Fibroblast of lung (primary cell): ENCODE measurements at regions not wholly inside any gene's neighbourhood (a gene's known extent, or its start where the extent isn't known, plus 50 kb on each side); places are given as distances from the start of the nearest gene placed in this dataset.

Experiments
- DNase-seq, 2 donors: peaks; one replicate each; pipeline versions ENCODE4 v3.0.0 to v3.0.0-alpha.2; 2010; ENCODE audit warnings: low read depth in 2 of 2
- H2AFZ ChIP-seq: 2 replicates; pipeline ENCODE4 v1.5.1; 2012; ENCODE audit warnings: low read length, control low read depth, inconsistent platforms
- H3K27ac ChIP-seq: 2 replicates; pipeline ENCODE4 v1.5.1; 2011; ENCODE audit warnings: low read length, control low read depth; ENCODE audit not compliant: insufficient read depth
- H3K27me3 ChIP-seq: 2 replicates; pipeline ENCODE4 v1.5.1; 2011; ENCODE audit warnings: mild to moderate bottlenecking, low read length; ENCODE audit not compliant: control insufficient read depth, insufficient read depth
- H3K36me3 ChIP-seq: 2 replicates; pipeline ENCODE4 v1.5.1; 2011; ENCODE audit warnings: low read length; ENCODE audit not compliant: control insufficient read depth, insufficient read depth
- H3K4me1 ChIP-seq: 2 replicates; pipeline ENCODE4 v1.5.1; 2011; ENCODE audit warnings: low read length; ENCODE audit not compliant: control insufficient read depth, insufficient read depth; ENCODE audit errors: extremely low read depth
- H3K4me2 ChIP-seq: 2 replicates; pipeline ENCODE4 v1.5.1; 2011; ENCODE audit warnings: low read length, control low read depth; ENCODE audit not compliant: insufficient read depth; ENCODE audit errors: extremely low read depth
- H3K4me3 ChIP-seq, 4 experiments: fragments of 200-600 bp in 1 of 4; sonication (generic) in 1 of 4; replicated peaks in 1 of 4; 2 replicates each; pipeline ENCODE4 v1.5.1; 2011 to 2016; ENCODE audit warnings: low read length in 4 of 4, low read depth in 3 of 4, mild to moderate bottlenecking in 3 of 4, control low read depth in 2 of 4, inconsistent platforms in 1 of 4, mixed read lengths in 1 of 4; ENCODE audit not compliant: insufficient read depth in 1 of 4; ENCODE audit errors: control extremely low read depth in 1 of 4
- H3K79me2 ChIP-seq: 2 replicates; pipeline ENCODE4 v1.5.1; 2012; ENCODE audit warnings: mild to moderate bottlenecking, low read length, inconsistent platforms; ENCODE audit not compliant: control insufficient read depth, insufficient read depth
- H3K9ac ChIP-seq: 2 replicates; pipeline ENCODE4 v1.5.1; 2011; ENCODE audit warnings: mild to moderate bottlenecking, low read length, control low read depth; ENCODE audit not compliant: insufficient read depth
- H3K9me3 ChIP-seq: 2 replicates; pipeline ENCODE4 v1.5.1; 2012; ENCODE audit warnings: low read depth, low read length; ENCODE audit not compliant: control insufficient read depth, insufficient read depth
- H4K20me1 ChIP-seq: 2 replicates; pipeline ENCODE4 v1.5.1; 2011; ENCODE audit warnings: low read length; ENCODE audit not compliant: control insufficient read depth, insufficient read depth; ENCODE audit errors: extremely low read depth
- EZH2 ChIP-seq: IDR thresholded peaks from 2 replicates; pipeline ENCODE4 v1.5.1; 2012; ENCODE audit warnings: low read length, control low read depth, mild to moderate bottlenecking; ENCODE audit errors: missing control alignments
- TF ChIP-seq, protein P1 (sequence below), 2 donors: IDR thresholded peaks in 1 of 2; conservative IDR thresholded peaks in 1 of 2; 1 replicate in 1 of 2; 2 replicates in 1 of 2; pipeline ENCODE4 v1.5.1; 2011 to 2012; ENCODE audit warnings: low read length in 2 of 2, control low read depth in 1 of 2, inconsistent platforms in 1 of 2, low read depth in 1 of 2, mild to moderate bottlenecking in 1 of 2

DNA sequence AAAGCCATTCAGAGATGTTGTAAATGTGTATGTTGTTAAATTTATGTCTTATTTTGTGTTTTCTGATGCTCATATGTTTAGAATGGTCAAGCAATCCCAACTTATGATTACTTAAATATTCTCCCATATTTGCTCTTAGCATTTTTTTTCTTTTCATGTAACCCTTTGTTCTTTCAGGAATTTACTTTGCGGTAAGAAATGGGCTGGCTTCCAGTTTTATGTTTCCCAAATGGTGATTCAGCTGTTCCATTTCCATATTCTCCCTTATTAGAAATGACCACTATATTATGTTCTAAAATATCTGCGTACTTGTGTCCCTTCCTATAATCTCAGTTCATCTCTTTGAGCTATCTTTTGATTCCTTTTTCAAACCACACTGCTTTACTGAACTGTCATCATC is 113.7 kb downstream of the CDH26 start:
- H3K4me3 ChIP-seq, result no peak overlapping the region
- no peak overlapping the region for H3K27ac ChIP-seq
- H3K4me1 ChIP-seq, result no peaks in the 10 kb centered on the region
- no peak overlapping the region for H2AFZ ChIP-seq
- TF ChIP-seq, protein P1, sequence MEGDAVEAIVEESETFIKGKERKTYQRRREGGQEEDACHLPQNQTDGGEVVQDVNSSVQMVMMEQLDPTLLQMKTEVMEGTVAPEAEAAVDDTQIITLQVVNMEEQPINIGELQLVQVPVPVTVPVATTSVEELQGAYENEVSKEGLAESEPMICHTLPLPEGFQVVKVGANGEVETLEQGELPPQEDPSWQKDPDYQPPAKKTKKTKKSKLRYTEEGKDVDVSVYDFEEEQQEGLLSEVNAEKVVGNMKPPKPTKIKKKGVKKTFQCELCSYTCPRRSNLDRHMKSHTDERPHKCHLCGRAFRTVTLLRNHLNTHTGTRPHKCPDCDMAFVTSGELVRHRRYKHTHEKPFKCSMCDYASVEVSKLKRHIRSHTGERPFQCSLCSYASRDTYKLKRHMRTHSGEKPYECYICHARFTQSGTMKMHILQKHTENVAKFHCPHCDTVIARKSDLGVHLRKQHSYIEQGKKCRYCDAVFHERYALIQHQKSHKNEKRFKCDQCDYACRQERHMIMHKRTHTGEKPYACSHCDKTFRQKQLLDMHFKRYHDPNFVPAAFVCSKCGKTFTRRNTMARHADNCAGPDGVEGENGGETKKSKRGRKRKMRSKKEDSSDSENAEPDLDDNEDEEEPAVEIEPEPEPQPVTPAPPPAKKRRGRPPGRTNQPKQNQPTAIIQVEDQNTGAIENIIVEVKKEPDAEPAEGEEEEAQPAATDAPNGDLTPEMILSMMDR (conservative IDR thresholded peaks at IDR 0.05 in 1 of 2, IDR thresholded peaks at IDR 0.05 in 1 of 2; ENCODE audit: low read depth in 1 of 2, low read length in 2 of 2), result no peak
- TF ChIP-seq EZH2, result no peak
- no peaks in the 10 kb centered on the region for H3K36me3 ChIP-seq
- H3K79me2 ChIP-seq, result no peaks in the 10 kb centered on the region
- H3K4me2 ChIP-seq, result no peak overlapping the region
- H4K20me1 ChIP-seq, result no peaks in the 10 kb centered on the region
- H3K27me3 ChIP-seq, result peaks cover 8% of the 10 kb centered on the region
- no peak overlapping the region for H3K9ac ChIP-seq
- no peaks in the 10 kb centered on the region for H3K9me3 ChIP-seq
- DNase-seq, result peak; percentile 55 to 63

DNA sequence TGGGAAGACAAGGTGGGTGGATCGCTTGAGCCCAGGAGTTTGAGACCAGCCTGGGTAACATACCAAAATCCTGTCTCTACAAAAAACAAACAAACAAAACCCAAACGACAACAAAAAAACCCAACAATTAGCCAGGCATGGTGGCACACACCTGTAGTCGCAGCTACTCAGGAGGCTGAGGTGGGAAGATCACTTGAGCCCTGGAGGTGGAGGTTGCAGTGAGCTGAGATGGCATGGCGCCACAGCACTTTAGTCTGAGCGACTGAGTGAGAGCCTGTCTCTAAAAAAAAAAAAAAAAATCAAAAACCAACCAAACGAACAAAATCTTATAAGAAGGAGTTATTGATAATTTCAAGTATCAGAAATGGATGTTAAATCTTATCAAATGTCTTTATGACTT is 114.9 kb downstream of the CDH26 start:
- H3K27ac ChIP-seq, result no peak overlapping the region
- no peaks in the 10 kb centered on the region for H4K20me1 ChIP-seq
- H3K79me2 ChIP-seq, result no peaks in the 10 kb centered on the region
- no peak overlapping the region for H3K4me3 ChIP-seq
- no peak overlapping the region for H2AFZ ChIP-seq
- no peak for DNase-seq
- no peak overlapping the region for H3K4me2 ChIP-seq
- no peak for TF ChIP-seq EZH2
- TF ChIP-seq, protein P1 (conservative IDR thresholded peaks at IDR 0.05 in 1 of 2, IDR thresholded peaks at IDR 0.05 in 1 of 2; ENCODE audit: low read depth in 1 of 2, low read length in 2 of 2), result no peak
- H3K4me1 ChIP-seq, result no peaks in the 10 kb centered on the region
- peaks cover 8% of the 10 kb centered on the region for H3K27me3 ChIP-seq
- no peaks in the 10 kb centered on the region for H3K9me3 ChIP-seq
- H3K9ac ChIP-seq, result no peak overlapping the region
- H3K36me3 ChIP-seq, result no peaks in the 10 kb centered on the region

- Histone ChIP-seq H3K27me3 (peaks cover 8% of the 10 kb centered on the region), H4K20me1 (no peaks in the 10 kb centered on the region), H3K9ac (no peak overlapping the region), H3K4me3 (no peak overlapping the region), H3K36me3 (no peaks in the 10 kb centered on the region), H2AFZ (no peak overlapping the region), H3K4me1 (no peaks in the 10 kb centered on the region), H3K9me3 (no peaks in the 10 kb centered on the region), H3K27ac (no peak overlapping the region), H3K4me2 (no peak overlapping the region), H3K79me2 (no peaks in the 10 kb centered on the region)
- DNase-seq, result no peak
- TF ChIP-seq, protein P1 (conservative IDR thresholded peaks at IDR 0.05 in 1 of 2, IDR thresholded peaks at IDR 0.05 in 1 of 2; ENCODE audit: low read depth in 1 of 2, low read length in 2 of 2), result no peak
- no peak for TF ChIP-seq EZH2
Measured at GRCh38 chr20:60073504-60073903, 115.3 kb downstream of the CDH26 start.
